ENCODE measurements at regions not wholly inside any gene's neighbourhood (a gene's known extent, or its start where the extent isn't known, plus 50 kb on each side); places are given as distances from the start of the nearest gene placed in this dataset.

DNA sequence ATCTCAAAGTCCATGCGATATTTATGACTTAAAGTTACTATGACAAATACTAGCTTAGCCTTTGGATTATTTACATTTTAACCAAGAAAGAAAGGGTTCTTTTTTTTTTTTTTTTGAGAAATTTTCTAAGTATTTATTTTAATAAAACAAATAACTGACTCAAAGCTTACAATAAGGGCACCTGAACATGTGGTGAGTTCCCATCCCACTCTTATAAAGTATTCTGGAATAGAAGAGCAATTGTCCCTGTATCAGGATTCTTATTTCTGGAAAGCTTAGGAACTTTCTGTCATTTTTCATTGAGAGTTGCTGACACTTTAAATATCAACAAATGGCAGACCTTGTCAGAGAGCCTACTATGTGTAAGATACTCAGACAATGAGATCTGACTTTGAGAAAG lies 686.1 kb upstream of the SOX9 start:
- TF ChIP-seq, protein P1, sequence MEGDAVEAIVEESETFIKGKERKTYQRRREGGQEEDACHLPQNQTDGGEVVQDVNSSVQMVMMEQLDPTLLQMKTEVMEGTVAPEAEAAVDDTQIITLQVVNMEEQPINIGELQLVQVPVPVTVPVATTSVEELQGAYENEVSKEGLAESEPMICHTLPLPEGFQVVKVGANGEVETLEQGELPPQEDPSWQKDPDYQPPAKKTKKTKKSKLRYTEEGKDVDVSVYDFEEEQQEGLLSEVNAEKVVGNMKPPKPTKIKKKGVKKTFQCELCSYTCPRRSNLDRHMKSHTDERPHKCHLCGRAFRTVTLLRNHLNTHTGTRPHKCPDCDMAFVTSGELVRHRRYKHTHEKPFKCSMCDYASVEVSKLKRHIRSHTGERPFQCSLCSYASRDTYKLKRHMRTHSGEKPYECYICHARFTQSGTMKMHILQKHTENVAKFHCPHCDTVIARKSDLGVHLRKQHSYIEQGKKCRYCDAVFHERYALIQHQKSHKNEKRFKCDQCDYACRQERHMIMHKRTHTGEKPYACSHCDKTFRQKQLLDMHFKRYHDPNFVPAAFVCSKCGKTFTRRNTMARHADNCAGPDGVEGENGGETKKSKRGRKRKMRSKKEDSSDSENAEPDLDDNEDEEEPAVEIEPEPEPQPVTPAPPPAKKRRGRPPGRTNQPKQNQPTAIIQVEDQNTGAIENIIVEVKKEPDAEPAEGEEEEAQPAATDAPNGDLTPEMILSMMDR (IDR thresholded peaks at IDR 0.05) = no peak
- TF ChIP-seq EP300 (IDR thresholded peaks at IDR 0.05) = no peak
- no peak for TF ChIP-seq POLR2A (IDR thresholded peaks at IDR 0.05)
